Astrocyte of the hippocampus (primary cell): ENCODE measurements at regions not wholly inside any gene's neighbourhood (a gene's known extent, or its start where the extent isn't known, plus 50 kb on each side); places are given as distances from the start of the nearest gene placed in this dataset.
"Not testable (repeated sequence)": the region's sequence is repeated elsewhere in the genome, so short reads cannot be mapped to it uniquely, and the experiment has no call there.

Source experiments
- DNase-seq: peaks from one replicate; pipeline ENCODE4 v3.0.0; 2011; ENCODE audit warnings: low read depth, low spot score

- DNase-seq, result peak; percentile 5
Observed at GRCh38 chr11:41713030-41713429, 253.6 kb upstream of the LRRC4C start.

- peak; percentile 81 for DNase-seq
Observed at GRCh38 chr11:41714101-41714500, 254.6 kb upstream of the LRRC4C start.

- no peak for DNase-seq
Observed at GRCh38 chr11:41716862-41717261, 257.4 kb upstream of the LRRC4C start.

GRCh38 chr11:41720761-41721160 lies 261.3 kb upstream of the LRRC4C start:
- no peak for DNase-seq

- DNase-seq, result not testable (repeated sequence)
Observed at GRCh38 chr11:41728161-41728560, 268.7 kb upstream of the LRRC4C start.

GRCh38 chr11:41775296-41775695 lies 315.8 kb upstream of the LRRC4C start:
- DNase-seq, result no peak

- no peak for DNase-seq
Observed at GRCh38 chr11:41779401-41779960, 320.0 kb upstream of the LRRC4C start.

- no peak for DNase-seq
Observed at GRCh38 chr11:41781441-41781840, 322.0 kb upstream of the LRRC4C start.

- no peak for DNase-seq
Observed at GRCh38 chr11:41784513-41785335, 325.3 kb upstream of the LRRC4C start.

- DNase-seq, result peak; percentile 23
Observed at GRCh38 chr11:41786087-41786486, 326.6 kb upstream of the LRRC4C start.

- no peak for DNase-seq
Observed at GRCh38 chr11:41788177-41788576, 328.7 kb upstream of the LRRC4C start.

GRCh38 chr11:41789376-41789775 lies 329.9 kb upstream of the LRRC4C start:
- no peak for DNase-seq

- no peak for DNase-seq
Observed at GRCh38 chr11:41795004-41795403, 335.6 kb upstream of the LRRC4C start.

GRCh38 chr11:41799754-41800153 lies 340.3 kb upstream of the LRRC4C start:
- DNase-seq, result no peak

- no peak for DNase-seq
Observed at GRCh38 chr11:41803895-41804294, 344.4 kb upstream of the LRRC4C start.

GRCh38 chr11:41816396-41816795 lies 356.9 kb upstream of the LRRC4C start:
- no peak for DNase-seq

GRCh38 chr11:41824287-41824686 lies 364.8 kb upstream of the LRRC4C start:
- not testable (repeated sequence) for DNase-seq

GRCh38 chr11:41826085-41826484 lies 366.6 kb upstream of the LRRC4C start:
- no peak for DNase-seq

- DNase-seq, result peak; percentile 0
Observed at GRCh38 chr11:41836431-41836830, 377.0 kb upstream of the LRRC4C start.

GRCh38 chr11:41842673-41843072 lies 383.2 kb upstream of the LRRC4C start:
- no peak for DNase-seq

GRCh38 chr11:41845066-41845465 lies 385.6 kb upstream of the LRRC4C start:
- DNase-seq, result no peak

- no peak for DNase-seq
Observed at GRCh38 chr11:41848349-41848748, 388.9 kb upstream of the LRRC4C start.

- DNase-seq, result no peak
Observed at GRCh38 chr11:41849250-41849649, 389.8 kb upstream of the LRRC4C start.
